HEK293 (cell line): ENCODE measurements at regions not wholly inside any gene's neighbourhood (a gene's known extent, or its start where the extent isn't known, plus 50 kb on each side); places are given as distances from the start of the nearest gene placed in this dataset.

Experiments
- CTCF ChIA-PET: fragments of 350-600 bp; formaldehyde crosslinking; extraction: SDS; loops from one replicate; lab custom pipeline; 2021; ENCODE audit warnings: antibody characterized with exemption; lab: Yijun Ruan, JAX
- POLR2A ChIA-PET: fragments of 300-600 bp; formaldehyde crosslinking; extraction: SDS; loops from one replicate; lab custom pipeline; 2020; ENCODE audit warnings: antibody characterized with exemption, inconsistent platforms; lab: Yijun Ruan, JAX
- H3K27ac ChIP-seq: fragments of 200-500 bp; sonication (Bioruptor generic); 2 replicates; pipeline ENCODE4 v1.5.1; 2014; ENCODE audit warnings: low read depth, low read length, control low read depth, inconsistent platforms; ENCODE audit errors: extremely low read depth
- H3K36me3 ChIP-seq, 2 experiments: fragments of 200-500 bp in 1 of 2; sonication (Bioruptor generic) in 1 of 2; 1 replicate in 1 of 2; 2 replicates in 1 of 2; pipeline ENCODE4 v1.5.1; 2014 to 2017; ENCODE audit warnings: inconsistent platforms in 2 of 2, low read length in 2 of 2; ENCODE audit not compliant: control insufficient read depth in 2 of 2, insufficient read depth in 1 of 2
- H3K4me1 ChIP-seq: fragments of 200-500 bp; sonication (Bioruptor generic); 2 replicates; pipeline ENCODE4 v1.5.1; 2014; ENCODE audit warnings: mild to moderate bottlenecking, low read length, inconsistent platforms; ENCODE audit not compliant: control insufficient read depth, insufficient read depth
- H3K4me3 ChIP-seq: 2 replicates; pipeline ENCODE4 v1.5.1; 2011; ENCODE audit warnings: low read depth, mild to moderate bottlenecking, control low read depth, low read length, moderate library complexity
- H3K9me3 ChIP-seq: fragments of 200-500 bp; sonication (Bioruptor generic); 2 replicates; pipeline ENCODE4 v1.5.1; 2014; ENCODE audit warnings: low read depth, low read length, inconsistent platforms; ENCODE audit not compliant: control insufficient read depth, insufficient read depth
- BCL11B ChIP-seq: fragments of 450-650 bp; formaldehyde crosslinking; IDR thresholded peaks from 2 replicates; pipeline ENCODE4 v1.5.1; 2016; ENCODE audit warnings: low read depth, missing biosample characterization, missing genetic modification characterization
- GLI2 ChIP-seq: fragments of 450-650 bp; formaldehyde crosslinking; IDR thresholded peaks from 2 replicates; pipeline ENCODE4; 2017; ENCODE audit warnings: missing biosample characterization, missing genetic modification characterization, low read depth, borderline replicate concordance
- GLIS1 ChIP-seq: fragments of 450-650 bp; formaldehyde crosslinking; IDR thresholded peaks from 2 replicates; pipeline ENCODE4 v1.5.1; 2016; ENCODE audit warnings: missing biosample characterization, missing genetic modification characterization
- HOXD13 ChIP-seq: sonication (generic); formaldehyde crosslinking; IDR thresholded peaks from 2 replicates; pipeline ENCODE4 v1.8.0; 2022; ENCODE audit warnings: missing genetic modification reagents, borderline replicate concordance
- KLF9 ChIP-seq: fragments of 450-650 bp; formaldehyde crosslinking; IDR thresholded peaks from 2 replicates; pipeline ENCODE4 v1.5.1; 2016; ENCODE audit warnings: missing biosample characterization, missing genetic modification characterization, low read depth
- ZBTB20 ChIP-seq: fragments of 450-650 bp; formaldehyde crosslinking; IDR thresholded peaks from 2 replicates; pipeline ENCODE4 v1.5.1; 2016; ENCODE audit warnings: missing biosample characterization, missing genetic modification characterization
- ZFHX2 ChIP-seq: fragments of 450-650 bp; formaldehyde crosslinking; conservative IDR thresholded peaks from 2 replicates; pipeline ENCODE4 v1.5.1; 2016; ENCODE audit warnings: missing biosample characterization, missing genetic modification characterization
- ZNF169 ChIP-seq: fragments of 450-650 bp; formaldehyde crosslinking; IDR thresholded peaks from 2 replicates; pipeline ENCODE4 v1.5.1; 2016; ENCODE audit warnings: missing biosample characterization, missing genetic modification characterization
- ZNF292 ChIP-seq: fragments of 450-650 bp; formaldehyde crosslinking; IDR thresholded peaks from 2 replicates; pipeline ENCODE4 v1.5.1; 2016; ENCODE audit warnings: low read depth, missing biosample characterization, missing genetic modification characterization, borderline replicate concordance
- ZNF311 ChIP-seq: fragments of 450-650 bp; formaldehyde crosslinking; IDR thresholded peaks from 2 replicates; pipeline ENCODE4 v1.5.1; 2017; ENCODE audit warnings: missing biosample characterization, missing genetic modification characterization, borderline replicate concordance
- ZNF529 ChIP-seq: fragments of 450-650 bp; formaldehyde crosslinking; IDR thresholded peaks from 2 replicates; pipeline ENCODE4 v1.5.1; 2017; ENCODE audit warnings: missing genetic modification characterization, missing biosample characterization; ENCODE audit not compliant: insufficient replicate concordance
- ZNF558 ChIP-seq: fragments of 450-650 bp; formaldehyde crosslinking; IDR thresholded peaks from 2 replicates; pipeline ENCODE4 v1.5.1; 2016; ENCODE audit warnings: missing biosample characterization, missing genetic modification characterization
- ZNF623 ChIP-seq: fragments of 450-650 bp; formaldehyde crosslinking; IDR thresholded peaks from 2 replicates; pipeline ENCODE4 v1.5.1; 2016; ENCODE audit warnings: missing biosample characterization, missing genetic modification characterization
- TF ChIP-seq, protein P1 (sequence below): fragments of 450-650 bp; formaldehyde crosslinking; IDR thresholded peaks from 2 replicates; pipeline ENCODE4 v1.5.1; 2016; ENCODE audit warnings: missing biosample characterization, missing genetic modification characterization
- TF ChIP-seq, protein P2 (sequence below): fragments of 450-650 bp; formaldehyde crosslinking; IDR thresholded peaks from 2 replicates; pipeline ENCODE4 v1.5.1; 2016; ENCODE audit warnings: missing biosample characterization, missing genetic modification characterization
- TF ChIP-seq, protein P3 (sequence below): fragments of 450-650 bp; IDR thresholded peaks from 2 replicates; pipeline ENCODE4 v1.5.1; 2018; ENCODE audit warnings: missing biosample characterization, missing genetic modification characterization
- TF ChIP-seq, protein P4 (sequence below): fragments of 450-650 bp; formaldehyde crosslinking; IDR thresholded peaks from 2 replicates; pipeline ENCODE4 v1.5.1; 2016; ENCODE audit warnings: missing biosample characterization, missing genetic modification characterization
- TF ChIP-seq, protein P5 (sequence below): fragments of 450-650 bp; formaldehyde crosslinking; IDR thresholded peaks from 2 replicates; pipeline ENCODE4 v1.5.1; 2016; ENCODE audit warnings: missing biosample characterization, missing genetic modification characterization

DNA sequence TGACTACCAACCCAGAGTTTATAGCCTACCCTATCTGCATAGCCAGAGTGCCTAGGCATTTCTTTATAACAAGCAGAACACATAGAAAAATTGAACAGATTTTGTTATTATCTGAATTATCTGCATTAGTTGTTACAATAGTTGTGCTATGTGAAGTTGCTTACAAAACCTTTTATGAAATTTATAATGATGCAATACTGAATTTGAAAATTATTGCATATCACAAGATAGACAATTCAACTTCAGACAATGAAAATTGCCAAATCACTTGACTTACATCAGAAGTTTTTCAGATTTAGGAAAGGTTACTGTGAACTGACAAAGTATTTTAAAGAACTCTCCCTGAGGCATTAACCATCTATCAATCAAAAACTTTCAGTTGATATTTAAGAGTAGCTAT is 437.9 kb upstream of the PIK3C3 start:
- no peak for TF ChIP-seq ZBTB20 (tag by site-specific recombination)
- TF ChIP-seq, protein P1, sequence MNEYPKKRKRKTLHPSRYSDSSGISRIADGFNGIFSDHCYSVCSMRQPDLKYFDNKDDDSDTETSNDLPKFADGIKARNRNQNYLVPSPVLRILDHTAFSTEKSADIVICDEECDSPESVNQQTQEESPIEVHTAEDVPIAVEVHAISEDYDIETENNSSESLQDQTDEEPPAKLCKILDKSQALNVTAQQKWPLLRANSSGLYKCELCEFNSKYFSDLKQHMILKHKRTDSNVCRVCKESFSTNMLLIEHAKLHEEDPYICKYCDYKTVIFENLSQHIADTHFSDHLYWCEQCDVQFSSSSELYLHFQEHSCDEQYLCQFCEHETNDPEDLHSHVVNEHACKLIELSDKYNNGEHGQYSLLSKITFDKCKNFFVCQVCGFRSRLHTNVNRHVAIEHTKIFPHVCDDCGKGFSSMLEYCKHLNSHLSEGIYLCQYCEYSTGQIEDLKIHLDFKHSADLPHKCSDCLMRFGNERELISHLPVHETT, result no peak
- TF ChIP-seq ZNF529 (tag by site-specific recombination), result no peak
- no peak for TF ChIP-seq ZNF169 (tag by site-specific recombination)
- TF ChIP-seq GLIS1 (tag by site-specific recombination), result no peak
- TF ChIP-seq, all 188 proteins: peak for 0
- no peak overlapping the region for H3K4me3 ChIP-seq
- H3K4me1 ChIP-seq, result peaks cover 4% of the 10 kb centered on the region; the same call in 1 of the 2 replicates
- no peak overlapping the region for H3K27ac ChIP-seq
- ChIA-PET POLR2A (no interaction called here), CTCF (interaction anchor here (1.2 kb wide), 1 partner anchor 15 kb away, joined by 4 read pairs; no protein-coding TSS in a partner anchor)
- no peaks in the 10 kb centered on the region for H3K9me3 ChIP-seq
- H3K36me3 ChIP-seq, result no peaks in the 10 kb centered on the region

DNA sequence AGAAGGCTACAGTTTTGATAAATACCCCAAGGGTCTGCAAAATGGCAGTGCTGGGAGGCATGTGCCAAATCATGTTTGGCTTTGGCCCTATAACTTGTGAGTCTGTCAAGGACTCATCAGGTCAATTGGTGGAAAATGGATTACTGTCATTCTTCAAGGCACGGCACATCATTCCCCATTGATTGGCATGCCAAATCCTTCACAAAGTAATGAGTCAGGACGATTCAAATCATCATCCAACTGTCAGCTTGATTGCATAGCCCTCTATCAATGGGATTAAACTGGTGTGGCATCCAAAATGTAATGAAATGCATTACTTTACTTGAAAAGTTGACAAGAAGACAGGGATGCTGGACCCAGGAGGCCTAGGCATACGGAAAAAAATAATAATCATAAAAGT is 441.6 kb upstream of the PIK3C3 start:
- Histone ChIP-seq H3K9me3 (no peaks in the 10 kb centered on the region), H3K36me3 (no peaks in the 10 kb centered on the region), H3K27ac (no peak overlapping the region), H3K4me3 (no peak overlapping the region), H3K4me1 (0 out of 2 replicates have a peak, but pooled peaks cover 4% of the 10 kb centered on the region)
- ChIA-PET CTCF (interaction anchor here (1.2 kb wide), 1 partner anchor 220 kb away, joined by 4 read pairs; no protein-coding TSS in a partner anchor), POLR2A (no interaction called here)
- TF ChIP-seq ZNF558 (tag by site-specific recombination) (no peak), GLI2 (tag by site-specific recombination) (no peak), ZNF311 (tag by site-specific recombination) (no peak), ZFHX2 (tag by site-specific recombination) (no peak), ZNF292 (tag by site-specific recombination) (no peak), BCL11B (tag by site-specific recombination) (no peak), ZNF623 (tag by site-specific recombination) (no peak), KLF9 (no peak), HOXD13 (CRISPR knock-in tag) (no peak)
- TF ChIP-seq, protein P2, sequence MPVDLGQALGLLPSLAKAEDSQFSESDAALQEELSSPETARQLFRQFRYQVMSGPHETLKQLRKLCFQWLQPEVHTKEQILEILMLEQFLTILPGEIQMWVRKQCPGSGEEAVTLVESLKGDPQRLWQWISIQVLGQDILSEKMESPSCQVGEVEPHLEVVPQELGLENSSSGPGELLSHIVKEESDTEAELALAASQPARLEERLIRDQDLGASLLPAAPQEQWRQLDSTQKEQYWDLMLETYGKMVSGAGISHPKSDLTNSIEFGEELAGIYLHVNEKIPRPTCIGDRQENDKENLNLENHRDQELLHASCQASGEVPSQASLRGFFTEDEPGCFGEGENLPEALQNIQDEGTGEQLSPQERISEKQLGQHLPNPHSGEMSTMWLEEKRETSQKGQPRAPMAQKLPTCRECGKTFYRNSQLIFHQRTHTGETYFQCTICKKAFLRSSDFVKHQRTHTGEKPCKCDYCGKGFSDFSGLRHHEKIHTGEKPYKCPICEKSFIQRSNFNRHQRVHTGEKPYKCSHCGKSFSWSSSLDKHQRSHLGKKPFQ (tag by site-specific recombination), result no peak
- TF ChIP-seq, protein P3, sequence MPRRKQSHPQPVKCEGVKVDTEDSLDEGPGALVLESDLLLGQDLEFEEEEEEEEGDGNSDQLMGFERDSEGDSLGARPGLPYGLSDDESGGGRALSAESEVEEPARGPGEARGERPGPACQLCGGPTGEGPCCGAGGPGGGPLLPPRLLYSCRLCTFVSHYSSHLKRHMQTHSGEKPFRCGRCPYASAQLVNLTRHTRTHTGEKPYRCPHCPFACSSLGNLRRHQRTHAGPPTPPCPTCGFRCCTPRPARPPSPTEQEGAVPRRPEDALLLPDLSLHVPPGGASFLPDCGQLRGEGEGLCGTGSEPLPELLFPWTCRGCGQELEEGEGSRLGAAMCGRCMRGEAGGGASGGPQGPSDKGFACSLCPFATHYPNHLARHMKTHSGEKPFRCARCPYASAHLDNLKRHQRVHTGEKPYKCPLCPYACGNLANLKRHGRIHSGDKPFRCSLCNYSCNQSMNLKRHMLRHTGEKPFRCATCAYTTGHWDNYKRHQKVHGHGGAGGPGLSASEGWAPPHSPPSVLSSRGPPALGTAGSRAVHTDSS (tag by site-specific recombination), result no peak
- TF ChIP-seq, protein P4, sequence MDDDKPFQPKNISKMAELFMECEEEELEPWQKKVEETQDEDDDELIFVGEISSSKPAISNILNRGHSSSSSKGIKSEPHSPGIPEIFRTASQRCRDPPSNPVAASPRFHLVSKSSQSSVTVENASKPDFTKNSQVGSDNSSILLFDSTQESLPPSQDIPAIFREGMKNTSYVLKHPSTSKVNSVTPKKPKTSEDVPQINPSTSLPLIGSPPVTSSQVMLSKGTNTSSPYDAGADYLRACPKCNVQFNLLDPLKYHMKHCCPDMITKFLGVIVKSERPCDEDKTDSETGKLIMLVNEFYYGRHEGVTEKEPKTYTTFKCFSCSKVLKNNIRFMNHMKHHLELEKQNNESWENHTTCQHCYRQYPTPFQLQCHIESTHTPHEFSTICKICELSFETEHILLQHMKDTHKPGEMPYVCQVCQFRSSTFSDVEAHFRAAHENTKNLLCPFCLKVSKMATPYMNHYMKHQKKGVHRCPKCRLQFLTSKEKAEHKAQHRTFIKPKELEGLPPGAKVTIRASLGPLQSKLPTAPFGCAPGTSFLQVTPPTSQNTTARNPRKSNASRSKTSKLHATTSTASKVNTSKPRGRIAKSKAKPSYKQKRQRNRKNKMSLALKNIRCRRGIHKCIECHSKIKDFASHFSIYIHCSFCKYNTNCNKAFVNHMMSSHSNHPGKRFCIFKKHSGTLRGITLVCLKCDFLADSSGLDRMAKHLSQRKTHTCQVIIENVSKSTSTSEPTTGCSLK (tag by site-specific recombination), result no peak
- TF ChIP-seq, protein P5, sequence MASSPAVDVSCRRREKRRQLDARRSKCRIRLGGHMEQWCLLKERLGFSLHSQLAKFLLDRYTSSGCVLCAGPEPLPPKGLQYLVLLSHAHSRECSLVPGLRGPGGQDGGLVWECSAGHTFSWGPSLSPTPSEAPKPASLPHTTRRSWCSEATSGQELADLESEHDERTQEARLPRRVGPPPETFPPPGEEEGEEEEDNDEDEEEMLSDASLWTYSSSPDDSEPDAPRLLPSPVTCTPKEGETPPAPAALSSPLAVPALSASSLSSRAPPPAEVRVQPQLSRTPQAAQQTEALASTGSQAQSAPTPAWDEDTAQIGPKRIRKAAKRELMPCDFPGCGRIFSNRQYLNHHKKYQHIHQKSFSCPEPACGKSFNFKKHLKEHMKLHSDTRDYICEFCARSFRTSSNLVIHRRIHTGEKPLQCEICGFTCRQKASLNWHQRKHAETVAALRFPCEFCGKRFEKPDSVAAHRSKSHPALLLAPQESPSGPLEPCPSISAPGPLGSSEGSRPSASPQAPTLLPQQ (tag by site-specific recombination), result no peak
